Prostate gland (tissue), 2 donors: ENCODE measurements at regions not wholly inside any gene's neighbourhood (a gene's known extent, or its start where the extent isn't known, plus 50 kb on each side); places are given as distances from the start of the nearest gene placed in this dataset.

ENCODE experiments used
- DNase-seq: peaks from one replicate; pipeline ENCODE4 v3.0.0-alpha.2; 2019; ENCODE audit warnings: low spot score
- H3K27ac ChIP-seq, 2 donors: fragments of 200-600 bp; sonication (generic); 2 replicates each; pipeline ENCODE4 v1.5.1; 2017 to 2019
- H3K27me3 ChIP-seq: fragments of 200-600 bp; sonication (generic); replicated peaks from 2 replicates; pipeline ENCODE4 v1.5.1; 2019; ENCODE audit not compliant: insufficient read depth
- H3K36me3 ChIP-seq, 2 donors: fragments of 200-600 bp; sonication (generic); 1 replicate in 1 of 2; 2 replicates in 1 of 2; pipeline versions ENCODE4 v1.5.1 to v1.8.1; 2017 to 2019
- H3K4me1 ChIP-seq: fragments of 200-600 bp; sonication (generic); replicated peaks from 2 replicates; pipeline ENCODE4 v1.5.1; 2019
- H3K4me3 ChIP-seq, 2 donors: fragments of 200-600 bp; sonication (generic); 2 replicates each; pipeline ENCODE4 v1.5.1; 2017 to 2019
- H3K9me3 ChIP-seq: fragments of 200-600 bp; sonication (generic); 2 replicates; pipeline ENCODE4 v1.5.1; 2017
- POLR2A ChIP-seq: fragments of 450-650 bp; IDR thresholded peaks from one replicate; pipeline ENCODE4 v1.6.1; 2016; ENCODE audit warnings: antibody characterized with exemption, mild to moderate bottlenecking
- POLR2AphosphoS5 ChIP-seq: sonication (generic); formaldehyde crosslinking; IDR thresholded peaks from one replicate; pipeline ENCODE4 v1.6.1; 2017; ENCODE audit warnings: antibody characterized with exemption
- WGBS: methylation state at CpG from one replicate; pipeline ENCODE4 v1.1.5; 2018; 5-methylcytosine and 5-hydroxymethylcytosine counted together
- intact Hi-C: fragments of 100-400 bp; cut with DNase I; formaldehyde crosslinking; loops from one replicate; pipeline ENCODE4 v1.14.2; 2022
- small RNA-seq, 2 donors: library from RNA; depleted of rRNA; stranded (forward); fragments of <200 nt; gene quantifications; one replicate each; pipeline ENCODE3, GENCODE V24; 2016
- TF ChIP-seq, protein P1 (sequence below), 4 experiments: fragments of 200-600 bp in 2 of 4; fragments of 450-650 bp in 2 of 4; sonication (generic) in 2 of 4; IDR thresholded peaks; 1 replicate in 3 of 4; 2 replicates in 1 of 4; pipeline ENCODE4 v1.5.1; 2016 to 2019; ENCODE audit warnings: antibody characterized with exemption in 4 of 4, mild to moderate bottlenecking in 2 of 4, moderate library complexity in 2 of 4

DNA sequence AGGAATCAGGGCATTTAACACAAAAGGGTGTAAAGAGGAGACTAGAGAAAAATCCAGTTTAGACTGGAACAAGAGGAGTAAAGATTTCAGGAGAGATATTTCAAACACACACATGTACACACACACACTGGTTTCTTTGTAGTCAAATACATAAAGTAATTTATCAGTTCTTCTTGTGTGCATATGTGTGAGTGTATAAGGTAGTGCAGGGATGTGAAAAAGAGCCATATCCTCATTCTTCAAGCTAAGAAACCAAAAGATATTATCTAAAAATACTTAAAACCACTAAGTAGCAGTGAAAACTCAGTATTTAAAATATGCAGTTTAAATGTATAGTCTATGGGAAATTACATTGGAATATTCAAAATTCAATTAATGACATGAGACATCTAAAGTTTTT, 52.5 kb upstream of the CARD18 start:
- no peak for DNase-seq
- H3K4me3 ChIP-seq: no peak overlapping the region
- intact Hi-C loops: no loop called here

DNA sequence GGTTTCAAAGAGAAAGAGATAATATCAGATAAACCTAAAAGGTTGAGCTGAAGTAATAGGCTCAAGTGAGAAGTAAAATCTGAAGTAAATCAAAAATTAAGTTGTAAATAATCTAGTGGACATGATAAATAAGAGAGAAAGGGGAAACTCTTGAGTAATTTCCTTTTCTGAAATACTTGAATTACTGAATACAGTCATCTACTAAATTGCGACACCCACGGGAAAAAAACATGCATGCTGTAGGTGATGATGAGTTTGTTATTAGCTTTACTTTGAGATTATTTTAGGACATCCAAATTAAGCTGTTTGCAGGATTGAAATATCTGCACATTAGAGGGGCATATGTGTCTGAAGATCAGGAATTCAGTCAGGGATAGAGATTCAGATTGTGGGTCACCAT, 50.0 kb upstream of the CARD18 start:
- Histone ChIP-seq H3K9me3 (no peaks in the 10 kb centered on the region), H3K27me3 (no peaks in the 10 kb centered on the region), H3K4me1 (no peaks in the 10 kb centered on the region), H3K36me3 (no peaks in the 10 kb centered on the region), H3K4me3 (no peak overlapping the region), H3K27ac (no peak overlapping the region)
- no peak for TF ChIP-seq POLR2AphosphoS5
- TF ChIP-seq, protein P1, sequence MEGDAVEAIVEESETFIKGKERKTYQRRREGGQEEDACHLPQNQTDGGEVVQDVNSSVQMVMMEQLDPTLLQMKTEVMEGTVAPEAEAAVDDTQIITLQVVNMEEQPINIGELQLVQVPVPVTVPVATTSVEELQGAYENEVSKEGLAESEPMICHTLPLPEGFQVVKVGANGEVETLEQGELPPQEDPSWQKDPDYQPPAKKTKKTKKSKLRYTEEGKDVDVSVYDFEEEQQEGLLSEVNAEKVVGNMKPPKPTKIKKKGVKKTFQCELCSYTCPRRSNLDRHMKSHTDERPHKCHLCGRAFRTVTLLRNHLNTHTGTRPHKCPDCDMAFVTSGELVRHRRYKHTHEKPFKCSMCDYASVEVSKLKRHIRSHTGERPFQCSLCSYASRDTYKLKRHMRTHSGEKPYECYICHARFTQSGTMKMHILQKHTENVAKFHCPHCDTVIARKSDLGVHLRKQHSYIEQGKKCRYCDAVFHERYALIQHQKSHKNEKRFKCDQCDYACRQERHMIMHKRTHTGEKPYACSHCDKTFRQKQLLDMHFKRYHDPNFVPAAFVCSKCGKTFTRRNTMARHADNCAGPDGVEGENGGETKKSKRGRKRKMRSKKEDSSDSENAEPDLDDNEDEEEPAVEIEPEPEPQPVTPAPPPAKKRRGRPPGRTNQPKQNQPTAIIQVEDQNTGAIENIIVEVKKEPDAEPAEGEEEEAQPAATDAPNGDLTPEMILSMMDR (IDR thresholded peaks at IDR 0.05): no peak
- TF ChIP-seq POLR2A: no peak
- 77% methylated on average over 2 of the region's 2 CpGs for WGBS
- intact Hi-C loops: no loop called here
- DNase-seq: no peak

More for the DNA sequence above, 52.5 kb upstream of the CARD18 start:
- H3K27me3 ChIP-seq: no peaks in the 10 kb centered on the region
- no peaks in the 10 kb centered on the region for H3K4me1 ChIP-seq
- H3K27ac ChIP-seq: no peak overlapping the region
- no peaks in the 10 kb centered on the region for H3K36me3 ChIP-seq
- H3K9me3 ChIP-seq: no peaks in the 10 kb centered on the region
- TF ChIP-seq POLR2AphosphoS5 (no peak), POLR2A (no peak)
- TF ChIP-seq, protein P1 (IDR thresholded peaks at IDR 0.05): no peak

Small RNA genes in the stretch of these regions (small RNA-seq; reads per million reads assigned to genes)
- gene AP003181.1 (0 reads per million in 2 donors), gene RF00017 (0 reads per million in 2 donors)
